Upper lobe of left lung (tissue), 4 donors: ENCODE measurements at regions not wholly inside any gene's neighbourhood (a gene's known extent, or its start where the extent isn't known, plus 50 kb on each side); places are given as distances from the start of the nearest gene placed in this dataset.

Source experiments
- CTCF ChIP-seq, 6 experiments: fragments of 450-650 bp in 4 of 6; fragments of 200-600 bp in 2 of 6; sonication (generic) in 2 of 6; IDR thresholded peaks; one replicate each; pipeline ENCODE4 v1.5.1; 2016 to 2019; ENCODE audit warnings: antibody characterized with exemption in 6 of 6
- EP300 ChIP-seq, 4 donors: sonication (generic); formaldehyde crosslinking; IDR thresholded peaks; one replicate each; pipeline ENCODE4 v1.5.1; 2017; ENCODE audit warnings: antibody characterized with exemption in 4 of 4, control low read depth in 2 of 4
- POLR2A ChIP-seq, 4 donors: fragments of 450-650 bp; IDR thresholded peaks; one replicate each; pipeline ENCODE4 v1.5.1; 2016 to 2017; ENCODE audit warnings: antibody characterized with exemption in 4 of 4, mild to moderate bottlenecking in 2 of 4
- POLR2AphosphoS5 ChIP-seq, 2 donors: sonication (generic); formaldehyde crosslinking; IDR thresholded peaks; one replicate each; pipeline ENCODE4 v1.5.1; 2017; ENCODE audit warnings: antibody characterized with exemption in 2 of 2

- TF ChIP-seq CTCF (IDR thresholded peaks at IDR 0.05) (no peak), POLR2AphosphoS5 (IDR thresholded peaks at IDR 0.05) (no peak), POLR2A (IDR thresholded peaks at IDR 0.05) (no peak), EP300 (IDR thresholded peaks at IDR 0.05) (no peak)
These were observed 409.8 kb upstream of the CITED2 start for GRCh38 chr6:139784222-139784769.
